SU-DHL-6 (cell line): ENCODE measurements at regions not wholly inside any gene's neighbourhood (a gene's known extent, or its start where the extent isn't known, plus 50 kb on each side); places are given as distances from the start of the nearest gene placed in this dataset.

Experiments used
- H2AFZ ChIP-seq: fragments of 200-600 bp; sonication (generic); 2 replicates; pipeline ENCODE4 v1.6.1; 2014; ENCODE audit warnings: low read depth, mild to moderate bottlenecking, moderate library complexity, mixed read lengths, antibody characterized with exemption, low read length; ENCODE audit not compliant: severe bottlenecking
- H3F3A ChIP-seq: fragments of 200-600 bp; shearing (Covaris generic); 2 replicates; pipeline ENCODE4 v1.6.0; 2016; ENCODE audit warnings: antibody characterized with exemption, mild to moderate bottlenecking; ENCODE audit not compliant: insufficient read depth
- H3K27ac ChIP-seq: fragments of 200-600 bp; sonication (generic); 2 replicates; pipeline ENCODE4 v1.5.1; 2016; ENCODE audit warnings: low read depth, mild to moderate bottlenecking, low read length, moderate library complexity, mixed read lengths
- H3K27me3 ChIP-seq: fragments of 200-600 bp; sonication (generic), shearing (Covaris generic); 2 replicates; pipeline ENCODE4 v1.6.0; 2014; ENCODE audit warnings: mild to moderate bottlenecking, low read length
- H3K36me3 ChIP-seq: fragments of 200-600 bp; sonication (generic); 2 replicates; pipeline ENCODE4 v1.6.1; 2014; ENCODE audit warnings: mild to moderate bottlenecking, low read length, mixed read lengths
- H3K4me2 ChIP-seq: fragments of 300-600, 200-600 bp; shearing (Covaris generic), sonication (generic); 2 replicates; pipeline ENCODE4 v1.6.0; 2014; ENCODE audit warnings: low read length, low read depth, mild to moderate bottlenecking; ENCODE audit not compliant: poor library complexity, severe bottlenecking
- H3K4me3 ChIP-seq: fragments of 200-600 bp; sonication (generic); 2 replicates; pipeline ENCODE4 v1.5.1; 2014; ENCODE audit warnings: antibody characterized with exemption, low read length, mild to moderate bottlenecking, mixed read lengths; ENCODE audit not compliant: insufficient read depth, poor library complexity, severe bottlenecking
- H3K79me2 ChIP-seq: fragments of 200-600 bp; sonication (generic); 2 replicates; pipeline ENCODE4 v1.6.1; 2014; ENCODE audit warnings: mild to moderate bottlenecking, low read length, moderate library complexity; ENCODE audit not compliant: insufficient read depth
- H3K9ac ChIP-seq: fragments of 200-600 bp; sonication (generic); 2 replicates; pipeline ENCODE4 v1.7.0; 2014; ENCODE audit warnings: mild to moderate bottlenecking, low read length
- H3K9me2 ChIP-seq: fragments of 200-600 bp; sonication (generic); replicated peaks from 2 replicates; pipeline ENCODE4 v1.6.1; 2014; ENCODE audit warnings: low read length; ENCODE audit not compliant: insufficient read depth
- H3K9me3 ChIP-seq: fragments of 200-600 bp; sonication (generic); 2 replicates; pipeline ENCODE4 v1.6.1; 2014; ENCODE audit warnings: low read length, mixed read lengths; ENCODE audit not compliant: insufficient read depth
- H4K20me1 ChIP-seq: fragments of 200-600 bp; sonication (generic); 2 replicates; pipeline ENCODE4 v1.6.1; 2014; ENCODE audit warnings: low read depth, mild to moderate bottlenecking, antibody characterized with exemption, low read length, moderate library complexity, mixed read lengths
- EZH2phosphoT487 ChIP-seq: fragments of 200-600 bp; sonication (generic), shearing (Covaris generic); conservative IDR thresholded peaks from 2 replicates; pipeline ENCODE4 v1.6.1; 2018; ENCODE audit warnings: mild to moderate bottlenecking, antibody characterized with exemption, low read length, moderate library complexity, mixed read lengths
- TF ChIP-seq, protein P1 (sequence below): fragments of 200-600 bp; sonication (generic); IDR thresholded peaks from one replicate; pipeline ENCODE4 v1.5.1; 2017; ENCODE audit warnings: antibody characterized with exemption, mild to moderate bottlenecking, low read length, moderate library complexity; ENCODE audit not compliant: insufficient read depth, poor library complexity, severe bottlenecking

DNA sequence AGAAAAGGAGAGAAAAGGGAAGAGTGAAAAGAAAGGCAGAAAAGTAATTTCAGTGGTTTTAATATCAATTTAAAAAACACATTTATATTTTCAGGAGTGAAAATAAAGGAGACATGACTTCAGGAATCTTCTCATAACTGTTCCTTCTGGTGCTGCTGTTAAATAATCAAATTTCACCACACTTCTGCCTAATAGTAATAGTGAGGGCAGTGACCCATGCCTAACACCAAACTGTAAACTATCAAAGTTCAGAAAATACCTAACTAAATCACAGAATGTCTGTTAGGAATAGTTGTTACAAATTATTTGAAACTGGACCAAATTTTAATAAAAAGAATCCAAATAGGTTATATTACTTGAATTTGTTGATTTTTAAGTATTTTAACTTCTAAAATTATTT is 169.4 kb downstream of the RPL10L start:
- no peaks in the 10 kb centered on the region for H3K27me3 ChIP-seq
- no peaks in the 10 kb centered on the region for H3K36me3 ChIP-seq
- H3K4me2 ChIP-seq: no peak overlapping the region
- H4K20me1 ChIP-seq: no peaks in the 10 kb centered on the region
- no peaks in the 10 kb centered on the region for H3K79me2 ChIP-seq
- TF ChIP-seq, protein P1, sequence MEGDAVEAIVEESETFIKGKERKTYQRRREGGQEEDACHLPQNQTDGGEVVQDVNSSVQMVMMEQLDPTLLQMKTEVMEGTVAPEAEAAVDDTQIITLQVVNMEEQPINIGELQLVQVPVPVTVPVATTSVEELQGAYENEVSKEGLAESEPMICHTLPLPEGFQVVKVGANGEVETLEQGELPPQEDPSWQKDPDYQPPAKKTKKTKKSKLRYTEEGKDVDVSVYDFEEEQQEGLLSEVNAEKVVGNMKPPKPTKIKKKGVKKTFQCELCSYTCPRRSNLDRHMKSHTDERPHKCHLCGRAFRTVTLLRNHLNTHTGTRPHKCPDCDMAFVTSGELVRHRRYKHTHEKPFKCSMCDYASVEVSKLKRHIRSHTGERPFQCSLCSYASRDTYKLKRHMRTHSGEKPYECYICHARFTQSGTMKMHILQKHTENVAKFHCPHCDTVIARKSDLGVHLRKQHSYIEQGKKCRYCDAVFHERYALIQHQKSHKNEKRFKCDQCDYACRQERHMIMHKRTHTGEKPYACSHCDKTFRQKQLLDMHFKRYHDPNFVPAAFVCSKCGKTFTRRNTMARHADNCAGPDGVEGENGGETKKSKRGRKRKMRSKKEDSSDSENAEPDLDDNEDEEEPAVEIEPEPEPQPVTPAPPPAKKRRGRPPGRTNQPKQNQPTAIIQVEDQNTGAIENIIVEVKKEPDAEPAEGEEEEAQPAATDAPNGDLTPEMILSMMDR: no peak
- TF ChIP-seq EZH2phosphoT487: no peak
- H3K9me3 ChIP-seq: no peaks in the 10 kb centered on the region; the same call in 1 of the 2 replicates
- no peak overlapping the region for H3K4me3 ChIP-seq
- no peak overlapping the region for H3K27ac ChIP-seq
- H3F3A ChIP-seq: no peaks in the 10 kb centered on the region
- no peak overlapping the region for H2AFZ ChIP-seq
- no peak overlapping the region for H3K9ac ChIP-seq
- H3K9me2 ChIP-seq: no peaks in the 10 kb centered on the region

DNA sequence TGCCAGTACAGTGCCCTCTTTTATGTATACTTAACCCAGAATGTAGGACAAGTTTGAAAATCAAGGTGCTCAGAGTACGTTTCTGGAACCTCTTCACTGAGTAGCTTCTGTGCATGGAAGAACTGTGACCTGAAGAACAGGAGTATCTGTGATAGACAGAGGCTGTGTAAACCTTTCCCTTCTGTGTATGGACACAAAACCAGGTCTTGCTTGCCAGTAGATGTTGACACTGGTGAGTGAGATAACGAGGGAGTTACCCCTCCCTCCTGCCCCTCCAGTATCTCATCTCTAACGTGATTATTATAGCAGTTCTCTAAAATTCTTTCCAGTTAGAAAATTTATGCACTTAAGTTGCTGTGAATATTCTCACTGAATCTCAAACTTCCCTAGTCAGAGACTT is 170.8 kb downstream of the RPL10L start:
- Histone ChIP-seq H3K36me3 (no peaks in the 10 kb centered on the region), H2AFZ (no peak overlapping the region), H3K9me3 (no peaks in the 10 kb centered on the region; the same call in 1 of the 2 replicates), H3F3A (no peaks in the 10 kb centered on the region), H3K9ac (no peak overlapping the region), H3K4me2 (no peak overlapping the region), H4K20me1 (no peaks in the 10 kb centered on the region), H3K9me2 (no peaks in the 10 kb centered on the region), H3K79me2 (no peaks in the 10 kb centered on the region), H3K27me3 (no peaks in the 10 kb centered on the region), H3K27ac (no peak overlapping the region), H3K4me3 (no peak overlapping the region)
- TF ChIP-seq EZH2phosphoT487: no peak
- TF ChIP-seq, protein P1: no peak

DNA sequence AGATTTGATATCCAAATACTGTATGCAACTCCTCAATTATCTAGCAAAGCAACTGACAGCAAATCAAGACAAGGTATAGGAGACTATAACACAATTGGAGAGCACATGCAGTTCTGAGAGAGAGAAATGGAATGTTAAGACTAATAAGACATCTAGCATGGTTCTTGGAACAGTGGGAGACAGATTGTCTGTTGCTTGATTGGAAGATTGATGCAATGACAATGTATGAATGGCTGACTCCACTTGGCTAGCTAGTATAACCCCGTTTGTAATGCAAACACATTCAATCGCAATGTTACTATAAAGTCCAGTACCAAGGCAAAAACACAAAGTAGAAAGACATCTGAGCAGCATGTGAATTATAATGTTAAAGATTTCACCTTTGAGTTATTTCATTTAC is 179.3 kb downstream of the RPL10L start:
- H3K36me3 ChIP-seq: no peaks in the 10 kb centered on the region
- no peaks in the 10 kb centered on the region for H4K20me1 ChIP-seq
- no peaks in the 10 kb centered on the region for H3F3A ChIP-seq
- H2AFZ ChIP-seq: no peak overlapping the region
- H3K9ac ChIP-seq: no peak overlapping the region
- no peaks in the 10 kb centered on the region for H3K9me2 ChIP-seq
- H3K27ac ChIP-seq: no peak overlapping the region
- TF ChIP-seq EZH2phosphoT487: no peak
- TF ChIP-seq, protein P1: no peak
- no peaks in the 10 kb centered on the region for H3K79me2 ChIP-seq
- H3K27me3 ChIP-seq: no peaks in the 10 kb centered on the region
- H3K9me3 ChIP-seq: no peaks in the 10 kb centered on the region; the same call in 1 of the 2 replicates
- no peak overlapping the region for H3K4me3 ChIP-seq
- no peak overlapping the region for H3K4me2 ChIP-seq
